ENCODE measurements at regions not wholly inside any gene's neighbourhood (a gene's known extent, or its start where the extent isn't known, plus 50 kb on each side); places are given as distances from the start of the nearest gene placed in this dataset.

GRCh38 chr4:24315056-24315455 is 269.3 kb downstream of the DHX15 start:
- no peak for TF ChIP-seq CTCF (IDR thresholded peaks at IDR 0.05)
- intact Hi-C loops (cut with DNase I) = no loop called here
- Histone ChIP-seq H3K27me3 (no peaks in the 10 kb centered on the region), H3K9me3 (no peaks in the 10 kb centered on the region), H3K36me3 (no peaks in the 10 kb centered on the region), H3K4me3 (no peak overlapping the region), H3K4me1 (peaks cover 0 to 7% (median 0%) of the 10 kb centered on the region in 9 donors), H3K27ac (no peak overlapping the region)
- no peak for ATAC-seq
- no peak for DNase-seq
- 91 to 96% methylated on average over 1 of the region's 1 CpG for WGBS, 2 donors

GRCh38 chr4:24312261-24312913 is 272.0 kb downstream of the DHX15 start:
- TF ChIP-seq CTCF (IDR thresholded peaks at IDR 0.05) = no peak
- H3K4me3 ChIP-seq = no peak overlapping the region
- intact Hi-C loops (cut with DNase I) = no loop called here
- peaks cover 0 to 4% (median 0%) of the 10 kb centered on the region in 9 donors for H3K4me1 ChIP-seq
- H3K27ac ChIP-seq = no peak overlapping the region
- H3K9me3 ChIP-seq = no peaks in the 10 kb centered on the region
- no peaks in the 10 kb centered on the region for H3K36me3 ChIP-seq
- 78 to 82% methylated on average over 3 of the region's 3 CpGs for whole genome bisulfite sequencing, 2 donors
- ATAC-seq = no peak
- DNase-seq = no peak
- H3K27me3 ChIP-seq = no peaks in the 10 kb centered on the region

GRCh38 chr4:24303926-24304325 is 280.4 kb downstream of the DHX15 start:
- Histone ChIP-seq H3K27me3 (no peaks in the 10 kb centered on the region), H3K36me3 (no peaks in the 10 kb centered on the region), H3K27ac (no peak overlapping the region), H3K9me3 (peaks cover 0 to 5% (median 0%) of the 10 kb centered on the region in 11 donors), H3K4me1 (no peaks in the 10 kb centered on the region), H3K4me3 (no peak overlapping the region)
- WGBS, 2 donors = 65 to 82% methylated on average over 2 of the region's 2 CpGs
- intact Hi-C loops (cut with DNase I) = no loop called here
- DNase-seq = no peak
- TF ChIP-seq CTCF (IDR thresholded peaks at IDR 0.05) = no peak
- no peak for ATAC-seq

- intact Hi-C loops (cut with DNase I) = loop anchor here in 1 of 10 donors (10.0 kb wide), 1 partner anchor 94 kb away; no protein-coding TSS in a partner anchor
- H3K27me3 ChIP-seq = no peaks in the 10 kb centered on the region
- no peaks in the 10 kb centered on the region for H3K4me1 ChIP-seq
- ATAC-seq (no peak), DNase-seq (no peak)
- H3K9me3 ChIP-seq = peaks cover 0 to 5% (median 0%) of the 10 kb centered on the region in 11 donors
- WGBS, 2 donors = 92 to 93% methylated on average over 3 of the region's 3 CpGs
- no peak overlapping the region for H3K27ac ChIP-seq
- no peaks in the 10 kb centered on the region for H3K36me3 ChIP-seq
- TF ChIP-seq CTCF (IDR thresholded peaks at IDR 0.05) = no peak
- H3K4me3 ChIP-seq = no peak overlapping the region
These were observed 285.4 kb downstream of the DHX15 start for GRCh38 chr4:24298911-24299310.
